Activated naive CD4-positive, alpha-beta T cell (primary cell): ENCODE measurements at regions not wholly inside any gene's neighbourhood (a gene's known extent, or its start where the extent isn't known, plus 50 kb on each side); places are given as distances from the start of the nearest gene placed in this dataset.

Source experiments
- DNase-seq, 4 experiments: peaks; one replicate each; lab custom pipeline; 2025; lab: John Stamatoyannopoulos, UW

- DNase-seq = no peak
These were observed 224.3 kb downstream of the SEC14L1 start for GRCh38 chr17:77364941-77365583.

GRCh38 chr17:77365584-77366186 is 224.9 kb downstream of the SEC14L1 start:
- DNase-seq = no peak

GRCh38 chr17:77366206-77366557 is 225.4 kb downstream of the SEC14L1 start:
- DNase-seq = no peak

GRCh38 chr17:77366558-77367245 is 225.9 kb downstream of the SEC14L1 start:
- no peak for DNase-seq

- no peak for DNase-seq
These were observed 228.8 kb downstream of the SEC14L1 start for GRCh38 chr17:77369544-77369971.

GRCh38 chr17:77370586-77370985 is 229.8 kb downstream of the SEC14L1 start:
- DNase-seq = no peak

GRCh38 chr17:77371117-77371887 is 230.5 kb downstream of the SEC14L1 start:
- DNase-seq = no peak

GRCh38 chr17:77371888-77372443 is 231.2 kb downstream of the SEC14L1 start:
- no peak for DNase-seq

- DNase-seq = peak in 2 of 4 experiments; percentile 25 to 55
These were observed 231.9 kb downstream of the SEC14L1 start for GRCh38 chr17:77372444-77373298.

- no peak for DNase-seq
These were observed 232.8 kb downstream of the SEC14L1 start for GRCh38 chr17:77373299-77374169.

GRCh38 chr17:77374170-77374936 is 233.6 kb downstream of the SEC14L1 start:
- DNase-seq = peak in 2 of 4 experiments; percentile 39 to 58

GRCh38 chr17:77375108-77375916 is 234.5 kb downstream of the SEC14L1 start:
- DNase-seq = no peak

- DNase-seq = peak in 2 of 4 experiments; percentile 49 to 59
These were observed 235.3 kb downstream of the SEC14L1 start for GRCh38 chr17:77375917-77376651.

- DNase-seq = no peak
These were observed 236.3 kb downstream of the SEC14L1 start for GRCh38 chr17:77376795-77377709.

GRCh38 chr17:77377710-77378235 is 237.0 kb downstream of the SEC14L1 start:
- no peak for DNase-seq

- no peak for DNase-seq
These were observed 237.7 kb downstream of the SEC14L1 start for GRCh38 chr17:77378318-77379064.
